Neuronal stem cell (in vitro differentiated cells): ENCODE measurements at regions not wholly inside any gene's neighbourhood (a gene's known extent, or its start where the extent isn't known, plus 50 kb on each side); places are given as distances from the start of the nearest gene placed in this dataset.

Source experiments
- DNase-seq: peaks from one replicate; pipeline ENCODE4 v3.0.0-alpha.2; 2013; ENCODE audit warnings: low spot score
- H2AFZ ChIP-seq: one replicate; pipeline ENCODE4 v1.6.1; 2013; ENCODE audit warnings: mild to moderate bottlenecking, low read length, inconsistent platforms
- H2AK5ac ChIP-seq: 2 replicates; pipeline ENCODE4 v1.6.1; 2013; ENCODE audit warnings: low read depth, mild to moderate bottlenecking, inconsistent platforms, low read length, moderate library complexity, mixed read lengths
- H2BK120ac ChIP-seq: 2 replicates; pipeline ENCODE4 v1.6.1; 2013; ENCODE audit warnings: low read depth, mild to moderate bottlenecking, inconsistent platforms, low read length, moderate library complexity, mixed read lengths
- H2BK12ac ChIP-seq: one replicate; pipeline ENCODE4 v1.6.1; 2013; ENCODE audit warnings: low read length, inconsistent platforms
- H2BK15ac ChIP-seq: 2 replicates; pipeline ENCODE4 v1.6.1; 2013; ENCODE audit warnings: mild to moderate bottlenecking, low read length, inconsistent platforms, mixed read lengths
- H2BK5ac ChIP-seq: one replicate; pipeline ENCODE4 v1.6.1; 2013; ENCODE audit warnings: inconsistent platforms, mild to moderate bottlenecking, low read length, moderate library complexity
- H3K14ac ChIP-seq: one replicate; pipeline ENCODE4 v1.6.1; 2013; ENCODE audit warnings: low read length, inconsistent platforms
- H3K18ac ChIP-seq: 2 replicates; pipeline ENCODE4 v1.6.1; 2013; ENCODE audit warnings: low read length, inconsistent platforms
- H3K23ac ChIP-seq: 2 replicates; pipeline ENCODE4 v1.6.1; 2013; ENCODE audit warnings: low read depth, mild to moderate bottlenecking, mixed read lengths, low read length, inconsistent platforms; ENCODE audit not compliant: poor library complexity
- H3K27ac ChIP-seq: replicated peaks from 3 replicates; pipeline ENCODE4 v1.5.1; 2013; ENCODE audit warnings: low read length, inconsistent platforms
- H3K27me3 ChIP-seq, 3 experiments: 2 replicates each; pipeline ENCODE4 v1.6.1; 2013; ENCODE audit warnings: low read length in 3 of 3, mild to moderate bottlenecking in 2 of 3, inconsistent platforms in 1 of 3, low read depth in 1 of 3, mixed read lengths in 1 of 3, moderate library complexity in 1 of 3; ENCODE audit not compliant: control insufficient read depth in 3 of 3, insufficient read depth in 3 of 3
- H3K36me3 ChIP-seq, 2 donors: replicated peaks in 1 of 2; 2 replicates each; pipeline ENCODE4 v1.6.1; 2013; ENCODE audit warnings: low read length in 2 of 2; ENCODE audit not compliant: control insufficient read depth in 2 of 2, insufficient read depth in 2 of 2
- H3K4ac ChIP-seq: 2 replicates; pipeline ENCODE4 v1.6.1; 2013; ENCODE audit warnings: inconsistent platforms, mild to moderate bottlenecking, low read length, moderate library complexity
- H3K4me1 ChIP-seq, 2 donors: 1 replicate in 1 of 2; 2 replicates in 1 of 2; pipeline ENCODE4 v1.6.1; 2013; ENCODE audit warnings: low read length in 2 of 2, low read depth in 1 of 2; ENCODE audit not compliant: control insufficient read depth in 2 of 2, insufficient read depth in 1 of 2
- H3K4me2 ChIP-seq: one replicate; pipeline ENCODE4 v1.6.1; 2013; ENCODE audit warnings: mild to moderate bottlenecking, low read length, inconsistent platforms; ENCODE audit not compliant: insufficient read depth, poor library complexity, severe bottlenecking
- H3K4me3 ChIP-seq, 2 donors: 2 replicates each; pipeline ENCODE4 v1.5.1; 2013; ENCODE audit warnings: low read length in 2 of 2, mild to moderate bottlenecking in 2 of 2, inconsistent platforms in 1 of 2, moderate library complexity in 1 of 2
- H3K79me1 ChIP-seq: one replicate; pipeline ENCODE4 v1.6.1; 2013; ENCODE audit warnings: low read depth, mild to moderate bottlenecking, inconsistent platforms, low read length, moderate library complexity
- H3K9ac ChIP-seq: one replicate; pipeline ENCODE4 v1.6.1; 2013; ENCODE audit warnings: mild to moderate bottlenecking, low read depth, low read length, inconsistent platforms; ENCODE audit not compliant: poor library complexity
- H3K9me3 ChIP-seq, 2 donors: replicated peaks in 1 of 2; 2 replicates each; pipeline versions ENCODE3 to v1.6.1; 2013; ENCODE audit warnings: low read length in 2 of 2, mild to moderate bottlenecking in 2 of 2, inconsistent platforms in 1 of 2, low read depth in 1 of 2, mixed read lengths in 1 of 2, moderate library complexity in 1 of 2; ENCODE audit not compliant: control insufficient read depth in 2 of 2, insufficient read depth in 1 of 2
- H4K8ac ChIP-seq: one replicate; pipeline ENCODE4 v1.6.1; 2013; ENCODE audit warnings: low read depth, mild to moderate bottlenecking, inconsistent platforms, low read length, moderate library complexity
- H4K91ac ChIP-seq: one replicate; pipeline ENCODE4 v1.6.1; 2013; ENCODE audit warnings: low read length, low read depth, mild to moderate bottlenecking, inconsistent platforms; ENCODE audit not compliant: poor library complexity
- WGBS, 2 donors: extraction: QIAGEN DNeasy Blood & Tissue Kit; methylation state at CpG; one replicate each; pipeline ENCODE4 v1.1.7; 2013; ENCODE audit warnings: missing lambda C conversion rate in 2 of 2, mixed read lengths in 1 of 2; ENCODE audit not compliant: insufficient read length in 2 of 2, insufficient replicate concordance in 1 of 2; ENCODE audit errors: extremely low coverage in 2 of 2; 5-methylcytosine and 5-hydroxymethylcytosine counted together

GRCh38 chr2:149703281-149703680, 115.7 kb upstream of the MMADHC start:
- Histone ChIP-seq H4K91ac (no peak overlapping the region), H4K8ac (no peak overlapping the region), H3K4me1 (no peaks in the 10 kb centered on the region), H3K9me3 (peaks cover 0 to 2% of the 10 kb centered on the region in 2 donors), H3K9ac (no peak overlapping the region), H3K36me3 (no peaks in the 10 kb centered on the region), H3K27ac (no peak overlapping the region), H3K4me2 (no peak overlapping the region), H3K18ac (no peak overlapping the region), H2BK15ac (no peak overlapping the region), H2BK12ac (no peak overlapping the region), H3K4ac (no peak overlapping the region), H2AFZ (no peak overlapping the region), H3K79me1 (no peaks in the 10 kb centered on the region), H3K4me3 (no peak overlapping the region), H2BK120ac (no peak overlapping the region), H2BK5ac (no peak overlapping the region), H3K14ac (no peak overlapping the region), H3K27me3 (no peaks in the 10 kb centered on the region), H2AK5ac (no peak overlapping the region), H3K23ac (no peak overlapping the region)
- no peak for DNase-seq
- WGBS, 2 donors: no CpG with 5 or more reads among the region's 2 CpGs

- no peak overlapping the region for H2BK120ac ChIP-seq
- no peak overlapping the region for H3K14ac ChIP-seq
- no peak overlapping the region for H2BK12ac ChIP-seq
- H3K9ac ChIP-seq: no peak overlapping the region
- no peak overlapping the region for H4K91ac ChIP-seq
- no peak overlapping the region for H3K4me3 ChIP-seq
- H3K4me1 ChIP-seq: no peaks in the 10 kb centered on the region
- no peak overlapping the region for H3K4me2 ChIP-seq
- no peaks in the 10 kb centered on the region for H3K79me1 ChIP-seq
- WGBS, 2 donors: no CpG with 5 or more reads among the region's 4 CpGs
- no peak overlapping the region for H3K23ac ChIP-seq
- H3K18ac ChIP-seq: no peak overlapping the region
- H2BK5ac ChIP-seq: no peak overlapping the region
- H3K27me3 ChIP-seq: no peaks in the 10 kb centered on the region
- H3K9me3 ChIP-seq: peaks cover 0 to 2% of the 10 kb centered on the region in 2 donors
- no peak overlapping the region for H3K27ac ChIP-seq
- no peak overlapping the region for H2AFZ ChIP-seq
- no peak for DNase-seq
- H2BK15ac ChIP-seq: no peak overlapping the region
- H3K4ac ChIP-seq: no peak overlapping the region
- H2AK5ac ChIP-seq: no peak overlapping the region
- H4K8ac ChIP-seq: no peak overlapping the region
- no peaks in the 10 kb centered on the region for H3K36me3 ChIP-seq
Observed at GRCh38 chr2:149702571-149702970, 115.0 kb upstream of the MMADHC start.

GRCh38 chr2:149701241-149701640, 113.7 kb upstream of the MMADHC start:
- Histone ChIP-seq H2BK120ac (no peak overlapping the region), H2BK5ac (no peak overlapping the region), H3K18ac (no peak overlapping the region), H3K23ac (no peak overlapping the region), H3K9ac (no peak overlapping the region), H4K8ac (no peak overlapping the region), H2BK12ac (no peak overlapping the region), H3K9me3 (peaks cover 0 to 2% of the 10 kb centered on the region in 2 donors), H4K91ac (no peak overlapping the region), H3K4ac (no peak overlapping the region), H2BK15ac (no peak overlapping the region), H3K4me2 (no peak overlapping the region), H2AFZ (no peak overlapping the region), H3K27me3 (no peaks in the 10 kb centered on the region), H3K4me3 (no peak overlapping the region), H2AK5ac (no peak overlapping the region), H3K4me1 (no peaks in the 10 kb centered on the region), H3K14ac (no peak overlapping the region), H3K27ac (no peak overlapping the region), H3K79me1 (no peaks in the 10 kb centered on the region), H3K36me3 (no peaks in the 10 kb centered on the region)
- no peak for DNase-seq
- whole genome bisulfite sequencing, 2 donors: no CpG with 5 or more reads among the region's 2 CpGs

GRCh38 chr2:149692961-149693396, 105.4 kb upstream of the MMADHC start:
- Histone ChIP-seq H3K4me3 (no peak overlapping the region), H3K4ac (no peak overlapping the region), H2BK120ac (no peak overlapping the region), H4K8ac (no peak overlapping the region), H3K4me2 (no peak overlapping the region), H2BK12ac (no peak overlapping the region), H3K18ac (no peak overlapping the region), H3K27me3 (no peaks in the 10 kb centered on the region), H2AK5ac (no peak overlapping the region), H3K9ac (no peak overlapping the region), H2AFZ (peak overlapping the region; percentile 13), H3K36me3 (no peaks in the 10 kb centered on the region), H3K4me1 (peaks cover 2 to 4% of the 10 kb centered on the region in 2 donors), H2BK5ac (no peak overlapping the region), H2BK15ac (no peak overlapping the region), H3K23ac (no peak overlapping the region), H4K91ac (no peak overlapping the region), H3K14ac (no peak overlapping the region), H3K9me3 (peaks cover 0 to 2% of the 10 kb centered on the region in 2 donors), H3K27ac (no peak overlapping the region), H3K79me1 (no peaks in the 10 kb centered on the region)
- no peak for DNase-seq
- no CpG with 5 or more reads among the region's 3 CpGs for WGBS, 2 donors
